ENCODE measurements at regions not wholly inside any gene's neighbourhood (a gene's known extent, or its start where the extent isn't known, plus 50 kb on each side); places are given as distances from the start of the nearest gene placed in this dataset.
"Not testable (repeated sequence)": the region's sequence is repeated elsewhere in the genome, so short reads cannot be mapped to it uniquely, and the experiment has no call there.

DNA sequence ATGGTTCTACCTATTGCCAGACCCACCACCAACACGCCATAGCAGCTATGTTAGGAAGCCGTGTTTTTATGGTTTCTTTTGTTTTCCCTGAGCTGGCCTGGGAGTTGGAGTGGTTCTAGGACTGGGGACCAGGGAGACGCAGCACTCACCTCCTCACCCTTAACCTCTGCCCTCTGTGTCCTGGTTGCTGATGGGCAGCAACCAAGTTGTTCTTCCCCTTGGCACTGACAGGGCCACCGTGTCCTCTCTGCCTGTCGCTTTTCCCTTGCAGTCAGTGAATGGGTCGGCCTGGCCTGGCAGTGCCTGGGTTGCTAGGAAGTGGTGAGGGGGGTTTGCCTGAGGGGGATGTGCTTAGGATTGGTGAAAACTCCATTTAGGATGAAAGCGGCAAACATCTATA, 197.1 kb upstream of the GATA6 start:
- TF ChIP-seq, protein P1, sequence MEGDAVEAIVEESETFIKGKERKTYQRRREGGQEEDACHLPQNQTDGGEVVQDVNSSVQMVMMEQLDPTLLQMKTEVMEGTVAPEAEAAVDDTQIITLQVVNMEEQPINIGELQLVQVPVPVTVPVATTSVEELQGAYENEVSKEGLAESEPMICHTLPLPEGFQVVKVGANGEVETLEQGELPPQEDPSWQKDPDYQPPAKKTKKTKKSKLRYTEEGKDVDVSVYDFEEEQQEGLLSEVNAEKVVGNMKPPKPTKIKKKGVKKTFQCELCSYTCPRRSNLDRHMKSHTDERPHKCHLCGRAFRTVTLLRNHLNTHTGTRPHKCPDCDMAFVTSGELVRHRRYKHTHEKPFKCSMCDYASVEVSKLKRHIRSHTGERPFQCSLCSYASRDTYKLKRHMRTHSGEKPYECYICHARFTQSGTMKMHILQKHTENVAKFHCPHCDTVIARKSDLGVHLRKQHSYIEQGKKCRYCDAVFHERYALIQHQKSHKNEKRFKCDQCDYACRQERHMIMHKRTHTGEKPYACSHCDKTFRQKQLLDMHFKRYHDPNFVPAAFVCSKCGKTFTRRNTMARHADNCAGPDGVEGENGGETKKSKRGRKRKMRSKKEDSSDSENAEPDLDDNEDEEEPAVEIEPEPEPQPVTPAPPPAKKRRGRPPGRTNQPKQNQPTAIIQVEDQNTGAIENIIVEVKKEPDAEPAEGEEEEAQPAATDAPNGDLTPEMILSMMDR (IDR thresholded peaks at IDR 0.05; ENCODE audit: low read depth, low read length, missing control alignments), result no peak
- no peak for DNase-seq (ENCODE audit: extremely low read depth, low read depth)
- no peak overlapping the region for H3K4me3 ChIP-seq (replicated peaks; ENCODE audit: low read depth, low read length)

- DNase-seq (ENCODE audit: extremely low read depth, low read depth); H3K4me3 ChIP-seq (replicated peaks; ENCODE audit: low read depth, low read length): not testable (repeated sequence)
These were observed 193.4 kb upstream of the GATA6 start for GRCh38 chr18:21975954-21976353.

DNA sequence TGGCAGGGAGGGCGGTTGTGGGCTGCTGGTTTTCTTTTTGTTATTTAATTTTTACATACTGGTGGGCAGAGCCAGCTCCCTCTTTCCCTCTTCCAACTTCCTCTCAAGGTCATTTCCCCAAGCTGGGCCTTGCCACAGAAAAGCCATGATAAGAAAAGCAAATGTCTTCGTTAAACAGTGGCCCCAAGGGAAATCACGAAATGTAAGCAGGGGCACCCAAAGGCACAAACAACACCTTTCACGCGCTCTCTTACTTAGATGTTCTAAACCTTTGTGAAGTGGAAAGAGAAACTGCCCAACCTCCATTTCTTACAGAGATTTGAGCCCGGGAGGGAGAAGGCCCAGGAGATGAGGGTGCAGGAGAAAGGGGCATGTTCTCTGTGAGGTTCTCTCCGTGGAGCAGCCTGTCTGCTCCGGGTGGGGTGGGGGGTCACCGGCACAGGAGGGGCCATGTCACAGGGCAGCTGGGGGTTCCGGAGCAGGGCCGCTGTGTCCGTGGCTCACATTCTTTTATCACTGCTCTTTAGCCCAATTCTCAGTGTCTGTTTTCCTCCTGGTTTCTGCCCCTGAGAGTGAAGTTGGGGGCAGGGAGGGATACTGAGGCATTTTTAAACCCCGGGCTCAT, 190.7 kb upstream of the GATA6 start:
- DNase-seq (ENCODE audit: extremely low read depth, low read depth), result no peak
- H3K4me3 ChIP-seq (replicated peaks; ENCODE audit: low read depth, low read length), result no peak overlapping the region
- TF ChIP-seq, protein P1 (IDR thresholded peaks at IDR 0.05; ENCODE audit: low read depth, low read length, missing control alignments), result no peak

DNA sequence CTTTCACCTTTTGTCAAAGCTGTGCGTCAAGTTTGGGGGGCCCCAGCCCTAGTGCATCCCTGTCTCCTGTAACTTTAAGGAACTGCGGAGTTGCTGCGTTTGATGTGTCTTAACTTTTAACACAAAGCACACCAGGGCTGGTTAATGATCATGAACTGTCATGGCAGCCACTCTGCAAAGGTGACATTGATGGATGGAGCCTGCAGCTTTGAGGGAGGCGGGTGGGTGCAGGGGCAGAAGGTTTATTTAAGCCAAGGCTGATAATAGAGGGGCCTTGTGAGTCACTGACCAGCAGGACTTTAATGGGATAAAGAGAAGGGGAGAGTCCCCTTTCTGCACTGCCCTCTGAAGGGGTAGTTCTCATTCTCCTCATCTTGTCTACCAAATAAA, 190.2 kb upstream of the GATA6 start:
- TF ChIP-seq, protein P1 (IDR thresholded peaks at IDR 0.05; ENCODE audit: low read depth, low read length, missing control alignments), result no peak
- H3K4me3 ChIP-seq (replicated peaks; ENCODE audit: low read depth, low read length), result no peak overlapping the region
- no peak for DNase-seq (ENCODE audit: extremely low read depth, low read depth)

GRCh38 chr18:21979759-21980158, 189.6 kb upstream of the GATA6 start:
- TF ChIP-seq, protein P1 (IDR thresholded peaks at IDR 0.05; ENCODE audit: low read depth, low read length, missing control alignments), result no peak
- DNase-seq (ENCODE audit: extremely low read depth, low read depth), result no peak
- H3K4me3 ChIP-seq (replicated peaks; ENCODE audit: low read depth, low read length), result no peak overlapping the region

GRCh38 chr18:21980744-21981143, 188.6 kb upstream of the GATA6 start:
- no peak overlapping the region for H3K4me3 ChIP-seq (replicated peaks; ENCODE audit: low read depth, low read length)
- no peak for DNase-seq (ENCODE audit: extremely low read depth, low read depth)
- TF ChIP-seq, protein P1 (IDR thresholded peaks at IDR 0.05; ENCODE audit: low read depth, low read length, missing control alignments), result no peak

- DNase-seq (ENCODE audit: extremely low read depth, low read depth); H3K4me3 ChIP-seq (replicated peaks; ENCODE audit: low read depth, low read length): not testable (repeated sequence)
These were observed 187.9 kb upstream of the GATA6 start for GRCh38 chr18:21981489-21981888.

DNA sequence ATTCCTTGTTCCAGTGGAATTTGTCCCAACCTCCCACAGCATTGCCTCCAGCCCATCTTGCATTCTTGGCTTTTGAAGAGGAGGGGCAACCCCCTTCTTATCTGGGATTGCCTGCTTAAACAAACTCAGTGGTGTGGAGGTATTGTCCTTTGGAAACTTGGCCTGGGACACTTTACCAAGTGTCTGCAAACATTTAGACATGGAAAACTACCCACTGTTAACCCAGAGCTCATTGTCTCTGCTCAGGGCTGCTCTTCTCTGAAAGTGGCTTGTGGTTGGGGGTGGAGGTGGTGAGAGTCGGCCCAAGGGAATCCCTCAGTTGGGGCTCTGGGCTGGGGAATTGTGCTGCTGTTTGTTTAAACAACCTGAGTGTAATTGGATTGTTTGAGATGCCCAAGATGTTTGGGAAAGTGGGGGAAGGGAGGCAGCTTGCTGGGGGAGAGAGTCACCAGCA, 178.3 kb upstream of the GATA6 start:
- TF ChIP-seq, protein P1 (IDR thresholded peaks at IDR 0.05; ENCODE audit: low read depth, low read length, missing control alignments), result no peak
- DNase-seq (ENCODE audit: extremely low read depth, low read depth), result no peak
- H3K4me3 ChIP-seq (replicated peaks; ENCODE audit: low read depth, low read length), result no peak overlapping the region

Measured in HFF-Myc (cell line).